ENCODE measurements at regions not wholly inside any gene's neighbourhood (a gene's known extent, or its start where the extent isn't known, plus 50 kb on each side); places are given as distances from the start of the nearest gene placed in this dataset.
"Not testable (repeated sequence)": the region's sequence is repeated elsewhere in the genome, so short reads cannot be mapped to it uniquely, and the experiment has no call there.

DNA sequence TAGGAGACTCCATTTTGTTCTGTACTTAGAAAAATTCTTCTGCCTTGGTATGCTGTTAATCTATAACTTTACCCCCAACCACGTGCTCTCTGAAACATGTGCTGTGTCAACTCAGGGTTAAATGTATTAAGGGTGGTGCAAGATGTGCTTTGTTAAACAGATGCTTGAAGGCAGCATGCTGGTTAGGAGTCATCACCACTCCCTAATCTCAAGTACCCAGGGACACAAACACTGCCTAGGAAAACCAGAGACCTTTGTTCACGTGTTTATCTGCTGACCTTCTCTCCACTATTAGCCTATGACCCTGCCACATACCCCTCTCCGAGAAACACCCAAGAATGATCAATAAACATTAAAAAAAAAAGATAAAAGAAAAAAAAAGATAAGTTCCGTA lies 93.0 kb upstream of the ZNF519 start:
- TF ChIP-seq CTCF (IDR thresholded peaks at IDR 0.05); HOXB13 (CRISPR knock-in tag; IDR thresholded peaks at IDR 0.05; ENCODE audit: low read depth); JUN (IDR thresholded peaks at IDR 0.05); MAFK (IDR thresholded peaks at IDR 0.05; ENCODE audit: partially characterized antibody); TP53 (CRISPR knock-in tag; IDR thresholded peaks at IDR 0.05); SMC3 (IDR thresholded peaks at IDR 0.05); POLR2A (IDR thresholded peaks at IDR 0.05; ENCODE audit: low read length); CEBPB (IDR thresholded peaks at IDR 0.05): not testable (repeated sequence)

Data from A549 (cell line).